ENCODE measurements at regions not wholly inside any gene's neighbourhood (a gene's known extent, or its start where the extent isn't known, plus 50 kb on each side); places are given as distances from the start of the nearest gene placed in this dataset.

DNA sequence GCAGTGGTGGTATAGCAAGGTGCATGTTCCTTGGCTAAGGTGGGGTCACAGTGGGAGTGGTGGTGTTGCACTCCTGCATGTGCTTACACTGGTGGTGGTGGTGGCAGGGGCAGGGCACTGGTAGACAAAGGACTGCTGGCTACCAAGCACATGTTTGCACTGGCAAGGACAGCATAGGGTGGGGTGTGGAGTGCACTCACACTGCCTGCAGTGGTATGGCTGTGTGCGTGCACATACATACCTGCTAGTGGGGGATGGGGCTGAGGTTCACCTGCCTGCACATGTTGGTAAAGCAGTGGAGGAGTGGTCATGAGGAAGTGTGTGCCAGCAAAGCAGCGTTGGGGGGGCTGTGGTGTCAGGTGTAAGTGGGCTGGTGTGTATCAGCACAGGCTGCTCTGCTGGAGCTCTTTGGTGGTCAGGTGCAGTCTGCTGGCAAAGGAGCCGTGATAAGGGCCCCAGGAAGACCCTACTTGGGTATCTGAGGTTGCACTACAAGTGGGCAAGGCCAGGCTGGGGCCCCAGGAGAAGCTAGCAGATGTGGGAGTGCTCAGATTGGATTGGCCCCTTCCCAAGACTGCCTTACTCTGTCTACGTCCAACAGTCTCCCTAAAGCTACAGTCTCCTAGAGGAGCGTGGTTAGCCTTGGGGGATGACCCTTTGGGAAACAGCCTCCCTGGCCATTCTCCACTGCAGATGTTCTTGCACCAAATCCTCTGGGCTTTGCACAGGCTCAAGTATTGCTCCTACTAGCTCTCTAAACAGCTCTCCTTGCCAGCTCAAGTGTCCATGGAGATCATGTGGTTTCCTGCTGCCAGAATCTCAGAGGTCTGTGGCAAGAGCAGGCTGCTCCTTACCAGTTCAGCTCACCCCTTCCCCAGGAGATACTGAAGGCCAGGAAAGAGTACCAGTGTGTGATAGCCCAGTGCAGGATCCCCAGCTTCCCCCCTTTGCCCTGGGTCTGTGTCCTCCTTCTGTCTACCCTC lies 486.3 kb upstream of the PABPC4L start:
- H3K27ac ChIP-seq = no peak overlapping the region
- TF ChIP-seq FOXP2 (optimal IDR thresholded peaks at IDR 0.05; ENCODE audit: control extremely low read depth, extremely low read length, insufficient read depth) = no peak
- no peak for TF ChIP-seq POLR2AphosphoS5 (IDR thresholded peaks at IDR 0.05; ENCODE audit: borderline replicate concordance, low read depth, low read length)
- TF ChIP-seq EZH2 (IDR thresholded peaks at IDR 0.05) = no peak
- H3K4me3 ChIP-seq = no peak overlapping the region
- DNase-seq (ENCODE audit: low read depth, low spot score) = no peak
- no peaks in the 10 kb centered on the region for H3K9me3 ChIP-seq (ENCODE audit: low read depth, low read length)
- no peaks in the 10 kb centered on the region for H3K36me3 ChIP-seq (ENCODE audit: insufficient read depth, low read length)
- no peak overlapping the region for H3K9ac ChIP-seq (ENCODE audit: insufficient read length)

DNA sequence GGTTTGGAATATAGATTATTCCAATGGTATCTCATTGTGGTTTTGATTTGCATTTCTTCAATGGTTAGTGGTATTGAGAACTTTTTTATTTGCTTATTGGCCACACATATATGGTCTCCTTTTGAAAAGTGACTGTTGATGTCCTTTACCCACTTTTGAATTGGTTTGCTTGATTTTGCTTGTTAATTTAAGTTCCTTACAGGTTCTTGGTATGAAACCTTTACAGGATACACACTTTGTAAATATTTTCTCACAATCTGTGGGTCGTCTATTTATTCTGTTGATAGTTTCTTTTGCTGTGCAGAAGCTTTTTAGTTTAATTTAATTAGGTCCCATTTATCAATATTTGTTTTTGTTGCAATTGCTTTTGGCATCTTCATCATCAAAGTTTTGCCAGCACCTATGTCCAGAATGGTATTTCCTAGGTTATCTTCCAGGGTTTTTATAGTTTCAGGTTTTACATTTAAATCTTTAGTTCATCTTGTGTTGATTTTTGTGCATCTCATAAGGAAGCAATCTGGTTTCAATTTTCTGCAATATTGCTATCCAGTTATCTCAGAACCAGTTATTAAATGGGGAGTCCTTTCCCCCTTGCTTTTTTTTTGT lies 475.7 kb upstream of the PABPC4L start:
- H3K9me3 ChIP-seq (ENCODE audit: low read depth, low read length) = no peaks in the 10 kb centered on the region
- H3K4me3 ChIP-seq = no peak overlapping the region
- H3K9ac ChIP-seq (ENCODE audit: insufficient read length) = no peak overlapping the region
- TF ChIP-seq EZH2 (IDR thresholded peaks at IDR 0.05) (no peak), POLR2AphosphoS5 (IDR thresholded peaks at IDR 0.05; ENCODE audit: borderline replicate concordance, low read depth, low read length) (no peak), FOXP2 (optimal IDR thresholded peaks at IDR 0.05; ENCODE audit: control extremely low read depth, extremely low read length, insufficient read depth) (no peak)
- no peak overlapping the region for H3K27ac ChIP-seq
- no peak for DNase-seq (ENCODE audit: low read depth, low spot score)
- no peaks in the 10 kb centered on the region for H3K36me3 ChIP-seq (ENCODE audit: insufficient read depth, low read length)

DNA sequence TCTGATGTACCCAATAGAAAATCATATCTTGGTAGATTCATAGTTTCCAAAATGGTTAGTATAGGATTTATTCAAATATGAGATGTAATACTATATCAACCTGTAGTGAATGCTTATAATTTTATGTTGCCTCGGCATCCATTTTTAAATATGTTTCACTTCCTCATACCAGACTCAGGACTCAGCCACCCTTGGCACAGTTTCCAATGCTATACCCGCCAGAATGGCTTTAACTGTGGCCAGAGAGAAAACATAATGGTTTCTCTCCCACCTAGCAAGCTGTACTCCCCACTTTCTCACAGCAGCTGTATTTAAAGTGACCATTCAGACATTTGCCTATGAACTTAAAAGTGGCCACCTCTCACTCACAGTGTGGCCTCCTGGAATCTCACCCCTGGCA lies 466.6 kb upstream of the PABPC4L start:
- no peak overlapping the region for H3K4me3 ChIP-seq
- no peak for DNase-seq (ENCODE audit: low read depth, low spot score)
- TF ChIP-seq POLR2AphosphoS5 (IDR thresholded peaks at IDR 0.05; ENCODE audit: borderline replicate concordance, low read depth, low read length) (no peak), FOXP2 (optimal IDR thresholded peaks at IDR 0.05; ENCODE audit: control extremely low read depth, extremely low read length, insufficient read depth) (no peak), EZH2 (IDR thresholded peaks at IDR 0.05) (no peak)
- H3K36me3 ChIP-seq (ENCODE audit: insufficient read depth, low read length) = no peaks in the 10 kb centered on the region
- no peak overlapping the region for H3K27ac ChIP-seq
- H3K9me3 ChIP-seq (ENCODE audit: low read depth, low read length) = no peaks in the 10 kb centered on the region
- H3K9ac ChIP-seq (ENCODE audit: insufficient read length) = no peak overlapping the region

DNA sequence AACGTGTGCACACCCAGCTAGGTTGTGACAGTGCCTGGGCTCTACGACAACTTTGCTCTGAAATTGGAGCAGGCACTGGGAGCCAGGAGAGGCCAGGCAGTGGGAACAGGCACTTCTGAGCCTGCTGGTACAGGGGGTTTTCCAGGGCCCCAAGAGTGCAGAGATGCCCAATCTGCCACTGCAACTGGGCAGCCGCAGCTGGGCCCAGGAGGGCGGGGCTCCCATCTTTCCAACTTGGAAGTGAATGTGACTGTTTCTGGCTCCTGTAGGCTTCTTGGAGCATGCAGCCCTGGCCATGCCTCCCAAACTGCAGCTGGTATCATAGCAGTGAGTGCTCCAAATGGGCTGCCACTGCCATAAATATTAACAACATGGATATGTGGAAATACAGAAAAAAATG lies 465.1 kb upstream of the PABPC4L start:
- Histone ChIP-seq H3K4me3 (no peak overlapping the region), H3K9me3 (ENCODE audit: low read depth, low read length) (no peaks in the 10 kb centered on the region), H3K36me3 (ENCODE audit: insufficient read depth, low read length) (no peaks in the 10 kb centered on the region), H3K27ac (no peak overlapping the region), H3K9ac (ENCODE audit: insufficient read length) (no peak overlapping the region)
- TF ChIP-seq FOXP2 (optimal IDR thresholded peaks at IDR 0.05; ENCODE audit: control extremely low read depth, extremely low read length, insufficient read depth) (no peak), POLR2AphosphoS5 (IDR thresholded peaks at IDR 0.05; ENCODE audit: borderline replicate concordance, low read depth, low read length) (no peak), EZH2 (IDR thresholded peaks at IDR 0.05) (no peak)
- DNase-seq (ENCODE audit: low read depth, low spot score) = no peak

DNA sequence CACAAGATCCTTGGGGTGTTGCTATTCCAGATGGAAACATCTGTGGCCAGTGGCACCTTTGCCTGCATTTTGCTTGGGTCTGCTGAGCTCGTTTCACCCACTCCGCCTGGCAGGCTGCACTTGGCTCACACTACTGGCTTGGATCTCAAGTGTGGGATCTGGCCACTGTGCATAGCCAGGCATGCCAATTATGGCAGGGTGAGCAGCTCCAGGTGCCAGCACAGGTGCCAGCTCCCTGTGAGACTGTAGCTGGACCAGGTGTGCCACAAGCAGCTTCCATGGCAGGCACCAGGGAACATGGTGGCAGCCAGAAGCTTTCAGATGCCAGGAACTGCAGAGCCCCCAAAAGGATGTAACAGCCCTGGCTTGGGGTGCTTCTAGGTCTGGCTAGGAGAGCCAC lies 463.8 kb upstream of the PABPC4L start:
- Histone ChIP-seq H3K4me3 (no peak overlapping the region), H3K9ac (ENCODE audit: insufficient read length) (no peak overlapping the region), H3K27ac (no peak overlapping the region), H3K36me3 (ENCODE audit: insufficient read depth, low read length) (no peaks in the 10 kb centered on the region), H3K9me3 (ENCODE audit: low read depth, low read length) (no peaks in the 10 kb centered on the region)
- no peak for TF ChIP-seq POLR2AphosphoS5 (IDR thresholded peaks at IDR 0.05; ENCODE audit: borderline replicate concordance, low read depth, low read length)
- no peak for TF ChIP-seq FOXP2 (optimal IDR thresholded peaks at IDR 0.05; ENCODE audit: control extremely low read depth, extremely low read length, insufficient read depth)
- TF ChIP-seq EZH2 (IDR thresholded peaks at IDR 0.05) = no peak
- DNase-seq (ENCODE audit: low read depth, low spot score) = no peak

DNA sequence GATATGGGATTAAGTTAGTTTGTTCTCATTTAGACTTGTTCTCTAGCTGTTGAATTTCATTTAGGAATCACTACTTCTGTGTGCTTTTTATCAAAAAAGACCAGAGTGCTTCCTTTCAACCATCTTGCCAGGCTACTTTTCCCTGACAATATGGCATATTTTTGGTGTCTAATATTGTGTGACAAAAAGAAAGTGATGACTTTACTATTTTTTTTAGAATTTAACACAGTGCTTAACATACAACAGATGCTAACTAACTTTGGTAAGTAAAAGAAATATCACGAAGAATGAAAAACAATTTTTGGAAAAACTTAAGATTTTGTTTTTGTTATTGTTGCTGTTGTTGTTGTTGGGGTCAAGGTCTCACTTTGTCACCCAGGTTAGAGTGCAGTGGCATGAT lies 462.2 kb upstream of the PABPC4L start:
- Histone ChIP-seq H3K9me3 (ENCODE audit: low read depth, low read length) (no peaks in the 10 kb centered on the region), H3K27ac (no peak overlapping the region), H3K4me3 (no peak overlapping the region), H3K9ac (ENCODE audit: insufficient read length) (no peak overlapping the region), H3K36me3 (ENCODE audit: insufficient read depth, low read length) (no peaks in the 10 kb centered on the region)
- no peak for DNase-seq (ENCODE audit: low read depth, low spot score)
- TF ChIP-seq POLR2AphosphoS5 (IDR thresholded peaks at IDR 0.05; ENCODE audit: borderline replicate concordance, low read depth, low read length) = no peak
- no peak for TF ChIP-seq FOXP2 (optimal IDR thresholded peaks at IDR 0.05; ENCODE audit: control extremely low read depth, extremely low read length, insufficient read depth)
- TF ChIP-seq EZH2 (IDR thresholded peaks at IDR 0.05) = no peak

DNA sequence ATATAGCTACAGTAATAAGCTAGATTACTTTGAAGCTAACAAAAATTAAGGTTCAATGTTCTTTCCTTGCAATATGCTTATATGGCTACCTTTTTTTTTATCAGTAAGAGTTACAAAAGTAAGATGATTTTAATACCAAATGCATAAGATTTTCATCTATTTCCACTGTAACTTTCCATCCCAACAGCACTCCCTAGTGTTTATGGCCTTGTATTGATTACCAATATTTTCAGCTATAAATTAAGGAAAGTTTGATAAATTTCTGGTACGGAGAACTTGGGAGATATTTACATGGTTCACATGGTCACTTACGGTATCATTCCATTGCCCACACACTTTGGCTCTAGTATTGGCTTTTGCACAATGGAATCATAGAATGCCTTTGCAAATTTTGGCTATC lies 448.9 kb upstream of the PABPC4L start:
- no peak for DNase-seq (ENCODE audit: low read depth, low spot score)
- TF ChIP-seq FOXP2 (optimal IDR thresholded peaks at IDR 0.05; ENCODE audit: control extremely low read depth, extremely low read length, insufficient read depth) = no peak
- no peak for TF ChIP-seq POLR2AphosphoS5 (IDR thresholded peaks at IDR 0.05; ENCODE audit: borderline replicate concordance, low read depth, low read length)
- TF ChIP-seq EZH2 (IDR thresholded peaks at IDR 0.05) = no peak
- H3K27ac ChIP-seq = no peak overlapping the region
- H3K36me3 ChIP-seq (ENCODE audit: insufficient read depth, low read length) = no peaks in the 10 kb centered on the region
- H3K9ac ChIP-seq (ENCODE audit: insufficient read length) = no peak overlapping the region
- H3K9me3 ChIP-seq (ENCODE audit: low read depth, low read length) = no peaks in the 10 kb centered on the region
- H3K4me3 ChIP-seq = no peak overlapping the region

DNA sequence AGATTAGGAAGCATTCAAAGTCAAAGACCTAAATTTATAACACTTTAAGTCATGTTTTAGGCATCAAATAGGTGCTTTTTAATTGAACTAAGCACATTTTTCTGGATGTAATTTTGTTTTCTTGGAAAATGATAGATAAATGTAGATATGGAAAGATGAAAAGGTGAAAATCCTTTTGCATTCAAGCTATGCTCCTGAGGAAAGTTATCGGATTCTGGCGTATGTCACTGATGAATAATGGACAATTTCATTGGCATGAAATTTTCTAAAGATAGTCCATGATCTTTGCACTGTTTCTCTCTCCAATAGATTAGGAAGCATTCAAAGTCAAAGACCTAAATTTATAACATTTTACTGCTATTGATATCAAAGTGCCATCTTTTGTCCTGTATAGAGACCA lies 444.2 kb upstream of the PABPC4L start:
- H3K9ac ChIP-seq (ENCODE audit: insufficient read length) = no peak overlapping the region
- H3K9me3 ChIP-seq (ENCODE audit: low read depth, low read length) = no peaks in the 10 kb centered on the region
- TF ChIP-seq EZH2 (IDR thresholded peaks at IDR 0.05) = no peak
- no peak for TF ChIP-seq POLR2AphosphoS5 (IDR thresholded peaks at IDR 0.05; ENCODE audit: borderline replicate concordance, low read depth, low read length)
- TF ChIP-seq FOXP2 (optimal IDR thresholded peaks at IDR 0.05; ENCODE audit: control extremely low read depth, extremely low read length, insufficient read depth) = no peak
- no peaks in the 10 kb centered on the region for H3K36me3 ChIP-seq (ENCODE audit: insufficient read depth, low read length)
- H3K27ac ChIP-seq = no peak overlapping the region
- H3K4me3 ChIP-seq = no peak overlapping the region
- no peak for DNase-seq (ENCODE audit: low read depth, low spot score)

All from SK-N-MC (cell line).